ENCODE measurements at regions not wholly inside any gene's neighbourhood (a gene's known extent, or its start where the extent isn't known, plus 50 kb on each side); places are given as distances from the start of the nearest gene placed in this dataset.

DNA sequence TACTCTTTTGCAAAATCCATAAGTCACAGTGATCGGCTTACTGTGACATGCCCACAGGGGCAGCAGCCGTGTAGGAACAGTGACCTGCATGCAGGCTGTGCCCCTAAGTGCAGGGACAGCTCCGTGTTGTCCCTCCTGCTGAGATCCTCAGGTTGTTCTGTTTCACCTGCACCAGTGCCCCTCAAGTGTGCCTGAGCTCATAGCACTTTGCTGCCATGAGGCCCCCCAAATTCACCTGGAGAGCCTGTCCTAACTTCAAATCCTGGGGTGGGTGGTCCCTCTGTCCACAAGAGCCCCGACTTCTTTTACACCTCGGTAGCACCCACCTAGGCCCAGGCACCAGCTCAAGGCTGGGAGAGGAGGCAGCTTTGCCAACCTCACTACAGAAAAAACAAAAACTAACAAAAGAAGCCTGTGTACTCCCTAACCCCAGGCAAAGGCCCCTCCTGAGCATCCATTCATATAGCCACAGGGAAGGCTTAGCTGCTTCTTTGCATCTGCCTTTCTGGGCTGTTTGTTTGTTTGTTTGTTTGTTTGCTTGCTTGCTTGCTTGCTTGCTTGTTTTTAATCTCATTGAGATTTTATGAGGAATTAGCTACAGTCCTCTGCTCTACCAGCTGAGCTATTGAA lies 214.5 kb downstream of the AUH start:
- Histone ChIP-seq H3F3A (replicated peaks; ENCODE audit: insufficient read depth) (no peaks in the 10 kb centered on the region), H3K9me3 (no peaks in the 10 kb centered on the region), H4K20me1 (ENCODE audit: insufficient read depth) (no peaks in the 10 kb centered on the region), H3K36me3 (replicated peaks in 1 of 2; ENCODE audit: control insufficient read depth in 1 of 2, insufficient read depth in 2 of 2, low read length in 1 of 2) (no peaks in the 10 kb centered on the region), H3K4me1 (ENCODE audit: control insufficient read depth in 1 of 2, insufficient read depth in 2 of 2, low read depth in 1 of 2, low read length in 1 of 2) (no peaks in the 10 kb centered on the region), H3K9me2 (no peaks in the 10 kb centered on the region), H3K79me2 (ENCODE audit: insufficient read depth) (no peaks in the 10 kb centered on the region), H2AFZ (ENCODE audit: low read depth) (no peak overlapping the region), H3K27me3 (ENCODE audit: insufficient read depth) (no peaks in the 10 kb centered on the region), H3K4me3 (ENCODE audit: low read depth in 2 of 2, low read length in 1 of 2) (no peak overlapping the region), H3K27ac (ENCODE audit: low read depth in 2 of 2, low read length in 1 of 2) (no peak overlapping the region), H3K4me2 (no peak overlapping the region), H3K9ac (no peak overlapping the region)
- 86% methylated on average over 5 of the region's 5 CpGs for WGBS (ENCODE audit: low lambda C conversion rate)
- no peak for TF ChIP-seq SMC3 (IDR thresholded peaks at IDR 0.05; ENCODE audit: low read depth, low read length)
- TF ChIP-seq YY1 (IDR thresholded peaks at IDR 0.05; ENCODE audit: low read depth) = no peak
- TF ChIP-seq, protein P1, sequence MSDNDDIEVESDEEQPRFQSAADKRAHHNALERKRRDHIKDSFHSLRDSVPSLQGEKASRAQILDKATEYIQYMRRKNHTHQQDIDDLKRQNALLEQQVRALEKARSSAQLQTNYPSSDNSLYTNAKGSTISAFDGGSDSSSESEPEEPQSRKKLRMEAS (IDR thresholded peaks at IDR 0.05; ENCODE audit: low read depth) = no peak
- no peak for TF ChIP-seq EZH2phosphoT487 (IDR thresholded peaks at IDR 0.05; ENCODE audit: borderline replicate concordance, low read depth)
- TF ChIP-seq, protein P2, sequence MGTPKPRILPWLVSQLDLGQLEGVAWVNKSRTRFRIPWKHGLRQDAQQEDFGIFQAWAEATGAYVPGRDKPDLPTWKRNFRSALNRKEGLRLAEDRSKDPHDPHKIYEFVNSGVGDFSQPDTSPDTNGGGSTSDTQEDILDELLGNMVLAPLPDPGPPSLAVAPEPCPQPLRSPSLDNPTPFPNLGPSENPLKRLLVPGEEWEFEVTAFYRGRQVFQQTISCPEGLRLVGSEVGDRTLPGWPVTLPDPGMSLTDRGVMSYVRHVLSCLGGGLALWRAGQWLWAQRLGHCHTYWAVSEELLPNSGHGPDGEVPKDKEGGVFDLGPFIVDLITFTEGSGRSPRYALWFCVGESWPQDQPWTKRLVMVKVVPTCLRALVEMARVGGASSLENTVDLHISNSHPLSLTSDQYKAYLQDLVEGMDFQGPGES (IDR thresholded peaks at IDR 0.05; ENCODE audit: low read depth, low read length) = no peak
- no peak for TF ChIP-seq ELF1 (IDR thresholded peaks at IDR 0.05)
- no peak for TF ChIP-seq NFIC (IDR thresholded peaks at IDR 0.05; ENCODE audit: borderline replicate concordance)
- TF ChIP-seq RCOR1 (IDR thresholded peaks at IDR 0.05; ENCODE audit: low read length) = no peak
- no peak for TF ChIP-seq CHD2 (IDR thresholded peaks at IDR 0.05; ENCODE audit: low read length, partially characterized antibody)
- no peak for TF ChIP-seq GABPA (IDR thresholded peaks at IDR 0.05; ENCODE audit: low read depth)
- no peak for TF ChIP-seq NRF1 (IDR thresholded peaks at IDR 0.05; ENCODE audit: low read depth, low read length)
- TF ChIP-seq, protein P3, sequence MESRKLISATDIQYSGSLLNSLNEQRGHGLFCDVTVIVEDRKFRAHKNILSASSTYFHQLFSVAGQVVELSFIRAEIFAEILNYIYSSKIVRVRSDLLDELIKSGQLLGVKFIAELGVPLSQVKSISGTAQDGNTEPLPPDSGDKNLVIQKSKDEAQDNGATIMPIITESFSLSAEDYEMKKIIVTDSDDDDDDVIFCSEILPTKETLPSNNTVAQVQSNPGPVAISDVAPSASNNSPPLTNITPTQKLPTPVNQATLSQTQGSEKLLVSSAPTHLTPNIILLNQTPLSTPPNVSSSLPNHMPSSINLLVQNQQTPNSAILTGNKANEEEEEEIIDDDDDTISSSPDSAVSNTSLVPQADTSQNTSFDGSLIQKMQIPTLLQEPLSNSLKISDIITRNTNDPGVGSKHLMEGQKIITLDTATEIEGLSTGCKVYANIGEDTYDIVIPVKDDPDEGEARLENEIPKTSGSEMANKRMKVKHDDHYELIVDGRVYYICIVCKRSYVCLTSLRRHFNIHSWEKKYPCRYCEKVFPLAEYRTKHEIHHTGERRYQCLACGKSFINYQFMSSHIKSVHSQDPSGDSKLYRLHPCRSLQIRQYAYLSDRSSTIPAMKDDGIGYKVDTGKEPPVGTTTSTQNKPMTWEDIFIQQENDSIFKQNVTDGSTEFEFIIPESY (IDR thresholded peaks at IDR 0.05; ENCODE audit: borderline replicate concordance, low read depth) = no peak
- TF ChIP-seq, protein P4, sequence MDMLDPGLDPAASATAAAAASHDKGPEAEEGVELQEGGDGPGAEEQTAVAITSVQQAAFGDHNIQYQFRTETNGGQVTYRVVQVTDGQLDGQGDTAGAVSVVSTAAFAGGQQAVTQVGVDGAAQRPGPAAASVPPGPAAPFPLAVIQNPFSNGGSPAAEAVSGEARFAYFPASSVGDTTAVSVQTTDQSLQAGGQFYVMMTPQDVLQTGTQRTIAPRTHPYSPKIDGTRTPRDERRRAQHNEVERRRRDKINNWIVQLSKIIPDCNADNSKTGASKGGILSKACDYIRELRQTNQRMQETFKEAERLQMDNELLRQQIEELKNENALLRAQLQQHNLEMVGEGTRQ (IDR thresholded peaks at IDR 0.05; ENCODE audit: borderline replicate concordance, low read depth, low read length) = no peak
- no peak for TF ChIP-seq MEF2A (IDR thresholded peaks at IDR 0.05; ENCODE audit: borderline replicate concordance, low read depth)
- TF ChIP-seq TCF12 (IDR thresholded peaks at IDR 0.05) = no peak
- DNase-seq = no peak
- POLR2A ChIA-PET = no interaction called here
- CTCF ChIA-PET = interaction anchor here (0.7 to 0.9 kb wide), 2 partner anchors 11 to 58 kb away, joined by 3 read pairs; no protein-coding TSS in a partner anchor
